ENCODE measurements at regions not wholly inside any gene's neighbourhood (a gene's known extent, or its start where the extent isn't known, plus 50 kb on each side); places are given as distances from the start of the nearest gene placed in this dataset.
"Not testable (repeated sequence)": the region's sequence is repeated elsewhere in the genome, so short reads cannot be mapped to it uniquely, and the experiment has no call there.

DNA sequence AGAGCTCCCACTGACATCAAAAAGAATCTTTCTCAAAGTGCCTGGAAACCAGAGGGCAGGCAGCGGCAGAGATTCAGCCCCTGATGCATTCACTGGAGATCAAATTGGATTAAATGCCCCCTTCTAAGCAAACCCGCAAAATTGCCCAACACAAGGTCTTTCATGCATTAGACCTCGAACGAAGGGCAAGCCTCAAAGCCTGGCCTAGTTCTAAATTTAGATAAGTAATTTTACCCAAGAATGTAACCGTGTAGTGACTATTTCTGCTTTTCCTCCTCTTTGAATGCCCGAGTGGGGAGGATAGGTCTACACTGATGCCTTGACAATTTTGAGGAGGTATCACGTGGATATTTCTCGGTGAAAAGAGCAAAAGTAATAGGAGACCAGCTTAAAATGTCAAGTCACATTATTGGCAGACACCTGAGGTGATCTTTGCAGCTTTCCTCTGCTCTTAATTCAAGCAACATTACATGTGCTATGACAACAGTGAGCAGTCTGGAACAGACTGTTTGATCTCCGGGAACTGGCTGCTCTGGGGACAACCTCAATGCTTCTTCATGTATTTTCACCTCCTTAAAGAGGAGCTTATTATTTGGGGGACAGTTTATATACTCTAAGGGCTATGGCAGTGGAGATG lies 1263.5 kb upstream of the AUTS2 start:
- no peak for DNase-seq

DNA sequence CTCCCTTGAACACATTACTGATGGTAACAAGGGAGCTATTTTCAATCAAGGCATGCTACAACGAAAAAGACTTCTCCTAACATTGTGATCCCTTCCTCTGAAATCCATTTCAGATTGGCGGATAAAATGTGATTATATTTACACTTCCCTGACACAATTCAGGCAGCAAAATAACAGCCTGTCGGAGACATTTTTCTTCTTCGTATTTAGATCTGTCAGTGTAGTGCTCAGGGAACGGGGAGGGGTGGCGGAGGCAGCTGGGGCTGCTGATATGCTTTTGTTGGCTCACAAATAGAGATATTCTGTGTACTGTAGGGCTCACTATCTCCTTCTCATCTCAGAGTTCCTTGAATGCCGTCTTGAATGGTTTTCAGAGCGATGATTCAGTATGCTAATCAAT lies 1261.7 kb upstream of the AUTS2 start:
- DNase-seq = no peak

DNA sequence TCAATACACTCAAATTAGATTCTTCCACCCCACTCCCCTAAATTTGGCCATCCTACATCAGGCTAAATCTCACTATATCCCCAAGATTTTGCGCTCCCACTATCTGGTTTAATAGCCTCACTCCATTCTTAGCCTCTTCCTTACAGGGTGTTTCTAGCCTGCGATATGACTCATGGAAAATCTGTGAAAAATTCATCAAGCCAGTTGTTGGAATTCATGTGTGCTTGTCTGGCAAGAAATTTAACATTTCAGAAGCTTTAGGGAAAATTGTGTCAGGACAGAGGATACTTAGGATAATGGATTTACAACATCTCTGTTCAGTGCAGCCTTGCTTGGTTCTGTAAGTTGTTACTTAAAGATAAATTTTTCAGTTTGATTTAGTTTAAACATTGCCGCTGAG lies 1249.9 kb upstream of the AUTS2 start:
- no peak for DNase-seq

DNA sequence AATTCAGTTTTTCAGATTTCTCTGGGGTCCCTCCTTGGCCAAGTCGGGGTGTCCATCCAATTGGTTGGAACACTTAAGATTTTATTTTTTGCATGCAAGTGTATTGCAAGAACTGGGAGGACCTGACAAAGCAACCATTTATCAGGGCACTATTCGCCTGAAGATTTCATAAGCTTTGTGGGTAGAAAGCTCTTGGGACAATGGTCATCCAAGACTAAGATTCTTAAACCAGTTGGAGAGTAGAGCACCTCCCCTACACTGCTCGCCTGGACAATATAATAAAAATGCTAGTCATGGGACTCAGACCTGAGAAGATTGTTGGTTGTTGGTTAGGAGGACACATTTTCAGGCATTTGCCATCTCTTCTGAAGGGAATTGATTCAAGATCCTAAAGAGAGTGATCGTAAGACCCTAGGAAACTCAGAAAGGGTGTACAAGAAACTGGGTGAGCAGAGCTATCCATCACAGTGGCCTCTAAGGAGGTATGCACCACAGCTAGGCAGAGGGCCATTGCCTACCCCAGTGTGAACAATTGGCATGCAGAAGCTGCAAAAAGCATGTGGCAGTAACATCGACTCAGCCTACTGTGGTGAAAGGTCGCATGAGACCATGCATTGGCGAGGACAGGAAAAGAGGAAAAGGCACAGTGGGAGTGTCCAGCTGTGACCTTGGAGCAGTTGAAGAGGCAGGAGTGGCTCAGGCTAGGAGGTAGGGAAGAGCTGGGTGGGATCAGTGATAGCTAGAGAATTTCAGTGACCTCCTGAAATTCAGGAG lies 1235.3 kb upstream of the AUTS2 start:
- DNase-seq = no peak

DNA sequence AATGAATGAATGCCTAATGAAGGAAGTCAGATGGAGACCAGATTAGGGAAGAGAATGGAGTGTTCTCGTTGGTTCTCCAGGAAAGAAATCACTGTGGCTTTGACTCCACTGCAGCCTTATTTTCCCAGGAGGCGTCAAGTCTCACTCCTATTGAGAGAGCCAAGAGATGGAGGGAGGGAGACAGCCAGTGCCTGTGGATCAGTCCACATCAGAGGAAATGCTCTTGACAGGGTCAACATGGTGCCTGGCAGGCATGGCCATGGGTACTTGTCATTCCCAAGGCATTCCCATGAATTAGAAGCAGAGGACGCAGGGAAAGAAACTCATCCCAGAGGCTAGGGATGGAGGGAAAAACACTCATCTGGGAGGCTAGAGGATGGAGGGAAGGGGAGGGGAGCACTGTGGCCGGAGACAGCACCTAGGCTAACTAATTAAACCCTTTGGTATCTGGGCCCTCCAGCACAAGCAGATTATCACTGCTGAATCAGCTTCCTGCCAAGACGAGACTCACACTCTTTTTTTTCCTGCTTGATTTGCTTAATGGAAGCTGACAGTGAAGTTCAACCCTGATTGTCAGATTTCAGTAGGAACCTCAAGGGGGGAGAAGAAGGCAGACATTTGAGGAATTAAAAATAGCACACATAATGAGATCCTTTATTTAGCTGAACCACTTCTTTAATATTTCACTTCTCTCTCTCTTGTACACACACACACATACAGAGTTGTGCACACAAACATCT lies 1233.2 kb upstream of the AUTS2 start:
- DNase-seq = no peak

DNA sequence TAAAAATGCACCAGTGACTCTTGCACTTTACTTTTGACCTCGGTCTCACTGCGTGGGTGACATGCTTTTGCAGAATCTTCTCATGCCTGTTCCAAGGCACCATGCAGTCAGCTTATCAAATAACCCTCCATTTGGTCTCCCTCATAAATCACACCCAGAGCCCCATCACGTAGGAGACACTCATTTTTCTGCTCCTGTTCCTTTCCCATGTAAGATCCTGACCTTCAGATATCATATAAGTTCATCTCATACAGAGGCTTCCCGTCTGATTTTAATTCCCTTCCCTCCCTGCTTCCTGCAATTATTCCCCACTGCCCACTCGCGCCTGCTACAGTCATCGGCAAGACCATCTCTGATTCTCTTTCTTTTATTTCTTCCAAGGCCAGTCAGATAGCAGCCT lies 1226.3 kb upstream of the AUTS2 start:
- DNase-seq = no peak

DNA sequence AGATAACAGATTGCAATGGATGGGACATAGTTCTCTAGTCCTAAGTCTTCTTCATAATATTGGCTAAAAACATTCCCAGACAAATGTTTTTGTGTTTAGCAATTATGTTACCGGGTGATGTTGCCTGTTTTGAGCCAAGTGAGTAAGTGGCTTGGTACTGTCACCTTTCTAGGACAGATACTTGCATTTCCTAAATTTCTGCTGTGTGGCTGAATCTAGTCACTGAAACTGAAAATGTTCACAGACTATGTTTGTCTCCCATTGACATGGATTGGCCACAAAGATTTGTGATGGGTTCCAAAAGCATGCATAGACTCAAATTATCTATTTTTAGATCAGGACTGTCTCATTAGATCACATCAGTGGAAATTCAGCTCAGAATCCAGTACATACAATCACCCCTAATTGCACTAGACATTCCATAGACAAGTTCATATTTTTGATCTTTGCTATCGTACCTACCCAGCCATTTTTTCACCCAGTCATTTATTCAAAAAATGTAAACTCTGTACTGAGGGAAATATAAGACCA lies 1222.1 kb upstream of the AUTS2 start:
- no peak for DNase-seq

DNA sequence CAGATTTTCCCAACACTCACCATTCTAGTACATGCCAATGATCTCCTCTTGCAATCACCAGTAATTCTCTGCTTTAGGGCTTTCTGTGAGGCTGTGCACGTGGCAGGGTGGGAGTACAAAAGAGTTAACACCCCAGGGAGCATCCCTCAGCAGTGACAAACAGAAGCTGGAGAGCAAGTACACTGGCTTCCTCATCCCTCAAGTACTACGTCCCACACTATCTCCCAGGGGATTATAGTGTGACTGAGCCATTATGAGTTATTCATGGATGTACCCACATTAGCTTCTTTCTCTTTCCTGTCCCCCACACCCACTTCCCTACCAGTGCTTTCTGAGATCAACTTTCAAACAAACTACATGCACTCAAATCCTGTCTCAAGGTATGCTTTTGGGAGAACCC lies 1216.5 kb upstream of the AUTS2 start:
- no peak for DNase-seq

DNA sequence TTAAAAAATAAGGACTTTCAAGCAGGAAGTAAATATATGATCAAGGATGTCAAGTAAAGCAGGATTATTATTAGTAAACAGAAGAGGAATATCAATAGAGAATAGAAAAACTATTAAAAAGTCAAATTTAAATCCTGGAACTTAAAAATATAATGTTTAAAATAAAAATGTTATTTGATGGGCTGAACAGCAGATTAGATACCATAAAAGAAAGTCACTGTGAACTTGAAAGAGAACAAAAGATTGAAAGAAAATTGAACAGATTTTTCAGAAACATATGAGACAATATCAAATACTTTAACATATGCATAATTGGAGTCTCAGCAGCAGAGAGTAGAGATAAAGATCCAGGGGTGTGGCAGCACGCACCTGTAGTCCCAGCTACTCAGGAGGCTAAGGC lies 1213.7 kb upstream of the AUTS2 start:
- DNase-seq = no peak

DNA sequence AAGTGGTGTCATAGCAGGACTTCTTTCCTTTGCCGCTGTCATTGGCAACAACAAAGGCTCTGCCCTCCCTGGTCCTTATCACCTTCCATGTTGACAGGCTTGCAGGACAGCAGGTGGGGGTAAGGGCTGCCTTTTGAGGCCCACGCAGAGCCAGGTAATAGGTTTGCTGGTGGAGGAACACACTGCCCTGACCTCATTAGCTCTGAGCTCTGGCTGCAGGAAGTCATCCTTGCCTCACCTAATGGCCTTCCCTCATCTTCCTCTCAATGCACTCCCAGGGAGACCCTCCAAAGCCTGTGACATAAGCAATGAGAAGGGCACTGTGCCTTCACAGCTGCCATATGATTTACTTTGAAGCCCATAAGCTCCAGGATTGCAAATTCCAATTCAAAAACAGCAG lies 1205.2 kb upstream of the AUTS2 start:
- no peak for DNase-seq

DNA sequence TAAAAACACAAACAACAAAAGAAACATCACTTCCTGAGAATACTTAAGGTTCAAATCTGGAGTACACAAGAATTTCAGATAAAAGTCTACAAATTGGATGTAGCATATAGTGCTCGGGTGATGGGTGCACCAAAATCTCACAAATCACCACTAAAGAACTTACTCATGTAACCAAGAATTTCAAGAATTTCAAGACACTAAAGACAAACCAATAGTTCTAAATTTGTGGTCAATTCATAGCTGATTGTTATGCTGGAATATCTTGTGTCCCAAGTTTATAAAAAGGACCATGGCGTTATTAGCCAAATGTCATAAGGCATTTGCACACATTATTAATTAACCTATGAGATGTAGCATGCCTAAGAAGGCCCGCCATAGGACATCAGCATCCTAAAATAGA lies 1204.1 kb upstream of the AUTS2 start:
- no peak for DNase-seq

DNA sequence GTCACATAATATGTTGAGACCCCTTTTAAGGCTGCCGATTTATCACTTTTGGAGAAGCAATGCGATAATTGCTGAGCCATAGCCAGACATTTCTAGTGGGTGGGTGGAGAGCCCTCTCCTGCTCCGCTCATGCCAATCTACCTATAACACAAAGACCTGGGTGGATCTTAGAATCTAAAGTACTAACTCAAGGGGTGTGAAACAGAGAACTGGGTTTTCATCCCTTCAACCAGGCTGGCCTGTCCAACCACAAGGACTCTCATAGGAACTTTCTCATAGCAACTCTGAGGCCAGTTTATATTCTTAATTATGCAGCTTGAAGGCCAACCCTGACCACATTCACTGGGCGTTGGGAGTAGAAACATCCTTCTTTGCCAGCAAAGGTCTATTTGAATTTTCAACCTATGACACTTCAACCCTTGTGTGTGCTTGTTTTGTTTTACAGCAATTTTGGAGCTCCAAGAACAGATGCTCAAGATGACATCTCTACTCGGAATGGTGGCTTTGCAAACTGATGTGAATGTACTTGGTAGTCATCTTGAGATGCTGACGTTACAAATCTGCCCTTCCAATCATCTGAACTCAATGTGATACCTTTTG lies 1198.2 kb upstream of the AUTS2 start:
- DNase-seq = no peak

DNA sequence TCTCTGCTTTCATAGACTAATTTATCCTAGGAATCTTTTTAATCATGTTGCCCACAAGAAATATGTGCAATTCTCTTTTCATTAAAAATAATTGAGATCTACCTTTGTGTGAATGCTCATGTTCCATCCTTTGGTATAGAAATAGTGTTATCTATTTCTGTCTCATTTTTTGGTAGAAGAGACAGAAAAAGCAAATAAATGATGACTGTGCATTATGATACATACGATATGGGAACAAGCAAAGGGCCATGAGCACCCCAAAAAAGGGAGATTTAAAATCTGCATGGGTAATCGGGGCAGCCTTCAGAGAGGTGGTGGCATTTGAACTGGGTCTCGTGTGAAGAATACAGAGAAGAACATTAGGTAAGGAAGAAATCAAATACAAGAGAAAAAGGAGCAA lies 1197.5 kb upstream of the AUTS2 start:
- DNase-seq = no peak

DNA sequence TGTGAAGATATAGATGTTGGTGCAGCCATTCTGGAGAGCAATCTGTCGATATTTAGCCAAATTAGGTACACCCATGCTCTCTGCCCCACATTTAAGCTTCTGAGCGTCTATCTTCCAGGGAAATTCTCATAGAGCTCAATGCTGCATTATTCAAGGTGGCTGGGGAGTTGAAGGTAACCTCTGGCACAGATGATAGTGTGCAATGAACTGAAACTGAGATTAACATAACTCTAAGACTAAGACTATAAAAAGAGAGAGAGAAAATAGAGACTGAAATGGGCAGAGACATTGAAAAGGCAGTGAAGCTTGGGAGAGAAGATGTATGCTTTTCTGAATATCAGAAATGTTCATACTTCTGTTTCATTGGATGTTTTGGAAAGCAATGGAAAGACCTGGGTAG lies 1197.0 kb upstream of the AUTS2 start:
- no peak for DNase-seq

DNA sequence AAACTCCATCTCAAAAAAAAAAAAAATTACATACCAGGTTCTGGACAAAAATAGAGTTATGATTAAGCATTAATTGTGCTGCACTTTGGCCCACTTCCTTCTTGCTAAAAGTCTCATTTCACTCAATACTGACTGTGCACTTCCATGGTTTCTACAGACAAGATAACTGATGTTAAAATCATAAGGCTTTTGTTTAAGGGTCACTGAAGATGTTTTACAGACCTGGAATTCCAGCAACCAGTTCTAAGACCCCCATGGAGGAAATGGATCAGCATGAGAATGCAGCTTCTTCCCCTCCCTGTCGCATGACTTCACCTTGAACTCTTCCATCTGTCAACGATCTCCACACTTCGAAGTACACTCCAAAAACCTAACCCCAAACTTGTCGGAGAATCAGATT lies 1191.8 kb upstream of the AUTS2 start:
- DNase-seq = no peak

DNA sequence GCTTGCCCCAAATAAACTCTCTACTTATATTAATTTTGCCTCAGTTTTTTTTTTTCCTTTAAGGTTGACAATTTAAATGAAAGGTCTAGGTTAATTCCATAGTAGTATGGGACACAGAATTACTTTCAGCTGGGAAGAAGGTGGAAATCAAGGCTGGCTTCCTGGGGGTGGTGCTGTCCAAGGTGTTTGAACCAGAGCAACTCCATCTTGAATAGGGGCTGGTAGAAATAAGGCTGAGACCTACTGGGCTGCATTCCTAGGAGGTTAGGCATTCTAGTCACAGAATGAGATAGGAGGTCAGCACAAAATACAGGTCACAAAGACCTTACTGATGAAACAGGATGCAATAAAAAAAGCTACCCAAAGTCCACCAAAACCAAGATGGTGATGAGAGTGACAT lies 1190.8 kb upstream of the AUTS2 start:
- DNase-seq = no peak

DNA sequence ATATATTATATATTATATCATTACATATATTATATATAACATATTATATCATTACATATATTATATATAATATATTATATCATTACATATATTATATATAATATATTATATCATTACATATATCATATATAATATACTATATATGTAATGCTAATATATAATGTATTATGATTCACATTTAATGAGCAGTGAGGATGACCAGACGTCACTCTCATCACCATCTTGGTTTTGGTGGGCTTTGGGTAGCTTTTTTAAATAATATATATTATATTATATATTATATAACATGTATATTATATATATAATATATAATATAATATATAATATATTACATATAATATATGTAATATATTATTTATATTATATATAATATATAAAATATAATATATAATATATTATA lies 1189.4 kb upstream of the AUTS2 start:
- no peak for DNase-seq

DNA sequence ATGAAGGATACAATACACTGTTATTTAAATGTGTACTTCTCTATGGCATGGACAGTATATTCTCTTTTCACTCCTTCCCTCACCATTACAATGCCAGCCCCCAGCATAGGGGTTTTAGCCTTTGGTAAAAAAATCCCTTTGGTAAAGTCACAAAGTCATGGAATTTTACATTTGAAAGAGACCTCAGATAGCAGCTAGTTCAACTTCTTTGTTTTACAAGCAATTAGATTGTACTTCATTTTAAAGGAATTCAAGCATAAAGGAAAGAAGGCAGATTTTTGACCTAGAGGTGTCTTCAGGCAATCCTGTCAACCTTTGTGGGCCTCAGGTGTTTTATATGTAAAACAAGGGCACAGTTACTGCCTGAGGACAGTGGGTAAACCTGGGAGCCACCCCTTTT lies 1188.4 kb upstream of the AUTS2 start:
- DNase-seq = no peak

DNA sequence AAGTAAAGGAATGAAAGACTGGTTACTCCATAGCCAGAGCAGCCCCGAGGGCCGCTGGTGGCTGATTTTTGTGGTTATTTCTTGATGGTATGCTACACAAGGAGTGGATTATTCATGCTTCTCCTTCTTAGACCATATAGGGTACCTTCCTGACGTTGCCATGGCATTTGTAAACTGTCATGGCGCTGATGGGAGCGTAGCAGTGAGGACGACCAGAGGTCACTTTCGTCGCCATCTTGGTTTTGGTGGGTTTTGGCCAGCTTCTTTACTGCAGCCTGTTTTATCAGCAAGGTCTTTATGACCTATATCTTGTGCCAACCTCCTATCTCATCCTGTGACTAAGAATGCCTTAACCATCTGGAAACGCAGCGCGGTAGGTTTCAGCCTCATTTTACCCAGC lies 1187.6 kb upstream of the AUTS2 start:
- DNase-seq = not testable (repeated sequence)

DNA sequence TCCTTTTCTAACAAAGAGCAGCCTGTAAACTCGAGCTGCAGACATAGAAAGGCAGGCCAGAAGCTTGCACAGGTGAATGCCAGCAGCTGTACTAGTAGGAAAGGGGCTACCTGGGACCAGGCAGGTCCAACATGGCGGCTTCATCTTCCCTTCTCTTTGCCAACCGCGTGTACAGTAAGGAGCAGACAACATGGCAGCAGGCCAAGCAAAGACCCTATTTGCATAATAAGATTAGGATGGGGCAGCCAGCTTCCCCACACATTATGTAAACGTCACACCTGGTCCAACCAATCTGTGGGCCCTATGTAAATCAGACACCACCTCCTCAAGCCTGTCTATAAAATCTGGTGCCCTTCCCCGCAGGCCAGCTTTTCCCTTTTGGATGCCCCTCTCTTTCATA lies 1186.5 kb upstream of the AUTS2 start:
- no peak for DNase-seq

DNA sequence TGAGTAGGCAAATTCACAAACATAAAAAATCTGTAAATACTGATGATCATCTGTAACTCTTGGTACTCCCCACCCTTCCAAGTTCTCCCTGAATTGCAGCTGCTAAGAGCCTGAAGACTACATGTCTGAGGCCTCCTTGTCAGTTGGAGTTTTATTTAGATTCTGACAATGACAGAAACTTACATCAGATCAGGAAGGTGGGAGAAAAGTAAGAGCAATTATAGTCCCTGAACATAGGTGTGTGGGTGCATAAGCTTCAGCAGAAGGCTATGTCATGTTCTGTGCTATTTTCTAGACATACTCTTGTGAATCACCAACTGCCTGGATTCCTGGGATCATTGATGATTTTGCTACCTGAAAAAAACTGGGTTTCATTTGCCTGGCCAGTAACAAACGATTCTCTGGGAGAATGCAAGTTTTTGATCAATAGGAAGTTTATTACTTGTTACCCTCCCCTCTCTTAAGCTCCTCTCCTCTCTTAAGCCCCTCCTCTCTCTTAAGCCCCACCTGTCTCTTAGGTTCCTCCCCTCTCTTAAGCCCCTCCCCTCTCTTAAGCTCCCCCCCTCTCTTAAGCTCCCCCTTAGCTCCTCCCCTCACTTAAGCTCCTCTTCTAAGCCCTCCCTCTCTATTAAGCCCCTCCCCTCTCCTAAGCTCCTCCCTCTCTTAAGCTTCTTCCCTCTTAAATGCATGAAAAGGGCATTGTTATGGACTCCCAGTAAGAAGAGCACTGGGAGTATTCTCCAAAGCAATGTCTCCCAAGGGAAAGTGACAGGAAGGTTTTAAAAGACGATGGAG lies 1183.4 kb upstream of the AUTS2 start:
- DNase-seq = no peak

DNA sequence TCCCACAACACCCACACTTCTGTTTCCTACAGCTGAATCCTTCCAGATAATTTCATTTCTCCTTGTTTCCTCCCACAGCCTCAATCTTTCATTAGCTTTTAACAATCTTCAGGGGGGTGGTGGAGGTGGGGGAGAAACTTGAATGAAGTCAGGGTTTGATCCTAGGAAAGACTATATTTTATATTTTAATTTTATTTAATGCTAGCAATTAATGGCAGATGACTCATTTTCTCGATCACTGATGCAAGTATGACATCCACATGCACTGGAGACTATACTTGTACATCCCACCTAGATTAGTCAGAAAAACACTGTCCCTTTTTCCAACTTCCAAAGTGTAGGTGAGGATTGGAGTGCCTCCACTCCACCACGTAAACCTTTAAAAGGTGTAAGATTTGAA lies 1181.3 kb upstream of the AUTS2 start:
- no peak for DNase-seq

DNA sequence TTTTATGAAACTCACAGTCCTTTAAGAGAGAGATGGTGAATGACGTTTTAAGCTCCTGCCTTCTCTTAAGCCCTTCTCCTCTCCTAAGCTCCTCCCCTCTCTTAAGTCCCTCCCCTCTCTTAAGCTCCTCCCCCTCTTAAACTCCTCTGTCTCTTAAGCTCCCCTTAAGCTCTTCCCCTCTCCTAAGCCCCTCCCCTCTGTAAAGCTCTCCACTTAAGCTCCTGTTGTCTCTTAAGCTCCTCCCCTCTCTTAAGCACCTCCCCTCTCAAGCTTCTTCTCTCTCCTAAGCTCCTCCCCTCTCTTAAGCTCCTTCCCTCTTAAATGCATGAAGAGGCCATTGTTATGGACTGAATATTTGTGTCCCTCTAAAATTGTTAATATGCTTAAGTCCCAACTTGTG lies 1180.6 kb upstream of the AUTS2 start:
- DNase-seq = no peak

All from cortex of kidney (tissue), 1 donor.